ENCODE measurements at regions not wholly inside any gene's neighbourhood (a gene's known extent, or its start where the extent isn't known, plus 50 kb on each side); places are given as distances from the start of the nearest gene placed in this dataset.

GRCh38 chr14:48435221-48435620 is 759.8 kb upstream of the MDGA2 start:
- Histone ChIP-seq H2AFZ (ENCODE audit: low read depth) (no peak overlapping the region), H3K9me3 (no peaks in the 10 kb centered on the region), H3K9me2 (no peaks in the 10 kb centered on the region), H3F3A (replicated peaks; ENCODE audit: insufficient read depth) (no peaks in the 10 kb centered on the region), H3K27me3 (ENCODE audit: insufficient read depth) (no peaks in the 10 kb centered on the region), H3K79me2 (ENCODE audit: insufficient read depth) (no peaks in the 10 kb centered on the region), H3K4me1 (ENCODE audit: control insufficient read depth in 1 of 2, insufficient read depth in 2 of 2, low read depth in 1 of 2, low read length in 1 of 2) (peaks cover 0 to 2% of the 10 kb centered on the region in 2 experiments; a peak in 1 of 4 replicates), H4K20me1 (ENCODE audit: insufficient read depth) (no peaks in the 10 kb centered on the region), H3K9ac (no peak overlapping the region), H3K4me2 (no peak overlapping the region), H3K36me3 (replicated peaks in 1 of 2; ENCODE audit: control insufficient read depth in 1 of 2, insufficient read depth in 2 of 2, low read length in 1 of 2) (no peaks in the 10 kb centered on the region), H3K27ac (ENCODE audit: low read depth in 2 of 2, low read length in 1 of 2) (no peak overlapping the region), H3K4me3 (ENCODE audit: low read depth in 2 of 2, low read length in 1 of 2) (no peak overlapping the region)
- WGBS (ENCODE audit: low lambda C conversion rate): 30% methylated on average over 2 of the region's 2 CpGs
- ChIA-PET POLR2A (no interaction called here), CTCF (no interaction called here)
- no peak for DNase-seq
- TF ChIP-seq RXRA (IDR thresholded peaks at IDR 0.05; ENCODE audit: borderline replicate concordance, low read depth) (no peak), FOSL2 (IDR thresholded peaks at IDR 0.05; ENCODE audit: borderline replicate concordance, low read depth) (no peak), PBX3 (IDR thresholded peaks at IDR 0.05) (no peak), ZBTB33 (IDR thresholded peaks at IDR 0.05; ENCODE audit: borderline replicate concordance, low read depth) (no peak), NFIC (IDR thresholded peaks at IDR 0.05; ENCODE audit: borderline replicate concordance) (no peak), USF1 (IDR thresholded peaks at IDR 0.05; ENCODE audit: borderline replicate concordance, low read depth) (no peak), FOXJ3 (CRISPR knock-in tag; IDR thresholded peaks at IDR 0.05) (no peak), JUND (IDR thresholded peaks at IDR 0.05) (no peak), EP300 (IDR thresholded peaks at IDR 0.05; ENCODE audit: borderline replicate concordance in 1 of 2, low read depth in 1 of 2, low read length in 1 of 2) (no peak), RAD21 (IDR thresholded peaks at IDR 0.05; ENCODE audit: low read length) (no peak)

GRCh38 chr14:48430805-48431204 is 755.4 kb upstream of the MDGA2 start:
- Histone ChIP-seq H3K27me3 (ENCODE audit: insufficient read depth) (no peaks in the 10 kb centered on the region), H2AFZ (ENCODE audit: low read depth) (no peak overlapping the region), H3K36me3 (replicated peaks in 1 of 2; ENCODE audit: control insufficient read depth in 1 of 2, insufficient read depth in 2 of 2, low read length in 1 of 2) (no peaks in the 10 kb centered on the region), H3K79me2 (ENCODE audit: insufficient read depth) (no peaks in the 10 kb centered on the region), H3K9ac (no peak overlapping the region), H3K4me3 (ENCODE audit: low read depth in 2 of 2, low read length in 1 of 2) (no peak overlapping the region), H3K27ac (ENCODE audit: low read depth in 2 of 2, low read length in 1 of 2) (no peak overlapping the region), H4K20me1 (ENCODE audit: insufficient read depth) (no peaks in the 10 kb centered on the region), H3K4me1 (ENCODE audit: control insufficient read depth in 1 of 2, insufficient read depth in 2 of 2, low read depth in 1 of 2, low read length in 1 of 2) (peaks cover 0 to 2% of the 10 kb centered on the region in 2 experiments; a peak in 1 of 4 replicates), H3F3A (replicated peaks; ENCODE audit: insufficient read depth) (no peaks in the 10 kb centered on the region), H3K4me2 (no peak overlapping the region), H3K9me3 (no peaks in the 10 kb centered on the region), H3K9me2 (no peaks in the 10 kb centered on the region)
- no peak for DNase-seq
- ChIA-PET POLR2A (no interaction called here), CTCF (no interaction called here)
- TF ChIP-seq ZBTB33 (IDR thresholded peaks at IDR 0.05; ENCODE audit: borderline replicate concordance, low read depth): no peak
- TF ChIP-seq MAX (IDR thresholded peaks at IDR 0.05; ENCODE audit: low read depth): no peak
- TF ChIP-seq RCOR1 (IDR thresholded peaks at IDR 0.05; ENCODE audit: low read length): no peak
- no peak for TF ChIP-seq CHD2 (IDR thresholded peaks at IDR 0.05; ENCODE audit: low read length, partially characterized antibody)
- TF ChIP-seq POLR2AphosphoS5 (IDR thresholded peaks at IDR 0.05; ENCODE audit: low read depth, low read length): no peak
- TF ChIP-seq GATA2 (CRISPR knock-in tag; IDR thresholded peaks at IDR 0.05): no peak
- TF ChIP-seq SIN3A (IDR thresholded peaks at IDR 0.05; ENCODE audit: borderline replicate concordance, low read depth, low read length): no peak
- no peak for TF ChIP-seq EP300 (IDR thresholded peaks at IDR 0.05; ENCODE audit: borderline replicate concordance in 1 of 2, low read depth in 1 of 2, low read length in 1 of 2)
- TF ChIP-seq TEAD4 (IDR thresholded peaks at IDR 0.05; ENCODE audit: borderline replicate concordance, insufficient read depth): no peak
- no peak for TF ChIP-seq FOSL2 (IDR thresholded peaks at IDR 0.05; ENCODE audit: borderline replicate concordance, low read depth)
- 47% methylated on average over 3 of the region's 5 CpGs for WGBS (ENCODE audit: low lambda C conversion rate)

Data from SK-N-SH (cell line).